ENCODE measurements at regions not wholly inside any gene's neighbourhood (a gene's known extent, or its start where the extent isn't known, plus 50 kb on each side); places are given as distances from the start of the nearest gene placed in this dataset.

GRCh38 chr4:96317891-96318290, 478.0 kb downstream of the PDHA2 start:
- no peaks in the 10 kb centered on the region for H3K9me3 ChIP-seq (ENCODE audit: control insufficient read depth, low read length)
- DNase-seq, result no peak
- H3K4me1 Mint-ChIP-seq, result no peaks in the 10 kb centered on the region
- 88 to 94% methylated on average over 4 to 6 of the region's 6 CpGs for WGBS, 2 experiments (ENCODE audit: insufficient coverage in 1 of 2, insufficient read length in 1 of 2)
- no peaks in the 10 kb centered on the region for H3K9me3 Mint-ChIP-seq
- no peaks in the 10 kb centered on the region for H3K36me3 ChIP-seq (ENCODE audit: control insufficient read depth, insufficient read depth, low read length)
- no peak for TF ChIP-seq CTCF (conservative IDR thresholded peaks at IDR 0.05)
- H3K4me3 ChIP-seq (ENCODE audit: low read length), result no peak overlapping the region
- H3K27me3 ChIP-seq (ENCODE audit: control insufficient read depth, insufficient read depth, low read length, poor library complexity, severe bottlenecking), result no peaks in the 10 kb centered on the region
- no peaks in the 10 kb centered on the region for H3K36me3 Mint-ChIP-seq (ENCODE audit: low read depth)
- no peak overlapping the region for H3K27ac ChIP-seq (ENCODE audit: low read depth, low read length)
- no peak overlapping the region for H3K9ac ChIP-seq (ENCODE audit: extremely low read depth, low read length, poor library complexity, severe bottlenecking)
- H3K27me3 Mint-ChIP-seq (ENCODE audit: insufficient read depth), result no peaks in the 10 kb centered on the region
- no peak overlapping the region for H3K27ac Mint-ChIP-seq
- no peak overlapping the region for H3K4me3 Mint-ChIP-seq
- no peaks in the 10 kb centered on the region for H3K4me1 ChIP-seq (ENCODE audit: control insufficient read depth, insufficient read depth, low read length)

GRCh38 chr4:96326846-96327245, 487.0 kb downstream of the PDHA2 start:
- TF ChIP-seq CTCF (conservative IDR thresholded peaks at IDR 0.05), result no peak
- no peak overlapping the region for H3K4me3 Mint-ChIP-seq
- Histone ChIP-seq H3K27me3 (ENCODE audit: control insufficient read depth, insufficient read depth, low read length, poor library complexity, severe bottlenecking) (no peaks in the 10 kb centered on the region), H3K4me3 (ENCODE audit: low read length) (no peak overlapping the region), H3K36me3 (ENCODE audit: control insufficient read depth, insufficient read depth, low read length) (no peaks in the 10 kb centered on the region), H3K9me3 (ENCODE audit: control insufficient read depth, low read length) (no peaks in the 10 kb centered on the region), H3K4me1 (ENCODE audit: control insufficient read depth, insufficient read depth, low read length) (no peaks in the 10 kb centered on the region), H3K27ac (ENCODE audit: low read depth, low read length) (no peak overlapping the region), H3K9ac (ENCODE audit: extremely low read depth, low read length, poor library complexity, severe bottlenecking) (no peak overlapping the region)
- no peaks in the 10 kb centered on the region for H3K9me3 Mint-ChIP-seq
- no peak for DNase-seq
- no peak overlapping the region for H3K27ac Mint-ChIP-seq
- H3K4me1 Mint-ChIP-seq, result no peaks in the 10 kb centered on the region
- WGBS, 2 experiments (ENCODE audit: insufficient coverage in 1 of 2, insufficient read length in 1 of 2), result 90 to 100% methylated on average over 1 of the region's 1 CpG
- no peaks in the 10 kb centered on the region for H3K36me3 Mint-ChIP-seq (ENCODE audit: low read depth)
- H3K27me3 Mint-ChIP-seq (ENCODE audit: insufficient read depth), result no peaks in the 10 kb centered on the region

GRCh38 chr4:96342196-96342595, 502.3 kb downstream of the PDHA2 start:
- Histone ChIP-seq H3K4me1 (ENCODE audit: control insufficient read depth, insufficient read depth, low read length) (no peaks in the 10 kb centered on the region), H3K36me3 (ENCODE audit: control insufficient read depth, insufficient read depth, low read length) (no peaks in the 10 kb centered on the region), H3K27me3 (ENCODE audit: control insufficient read depth, insufficient read depth, low read length, poor library complexity, severe bottlenecking) (no peaks in the 10 kb centered on the region), H3K9me3 (ENCODE audit: control insufficient read depth, low read length) (no peaks in the 10 kb centered on the region), H3K27ac (ENCODE audit: low read depth, low read length) (no peak overlapping the region), H3K4me3 (ENCODE audit: low read length) (no peak overlapping the region), H3K9ac (ENCODE audit: extremely low read depth, low read length, poor library complexity, severe bottlenecking) (no peak overlapping the region)
- Mint-ChIP-seq H3K36me3 (ENCODE audit: low read depth) (peaks cover 2% of the 10 kb centered on the region), H3K4me1 (peaks cover 8% of the 10 kb centered on the region), H3K4me3 (no peak overlapping the region), H3K27ac (no peak overlapping the region), H3K27me3 (ENCODE audit: insufficient read depth) (no peaks in the 10 kb centered on the region), H3K9me3 (peaks cover 3% of the 10 kb centered on the region)
- 86% methylated on average over 1 of the region's 1 CpG; no CpG with 5 or more reads in 1 of the 2 experiments for WGBS, 2 experiments (ENCODE audit: insufficient coverage in 1 of 2, insufficient read length in 1 of 2)
- no peak for DNase-seq
- no peak for TF ChIP-seq CTCF (conservative IDR thresholded peaks at IDR 0.05)
